IMR-90 (cell line): ENCODE measurements at regions not wholly inside any gene's neighbourhood (a gene's known extent, or its start where the extent isn't known, plus 50 kb on each side); places are given as distances from the start of the nearest gene placed in this dataset.

Experiments used
- ATAC-seq: fragments of 200-7000 bp; cut with Tn5 transposase; 2 replicates; pipeline ENCODE4 v1.9.1; 2020; ENCODE audit warnings: low read depth, mild to moderate bottlenecking, moderate library complexity
- BruUV-seq: library from RNA; stranded (reverse); fragments of 400-500 nt; replicated peaks from 2 replicates; lab custom pipeline; 2021; lab: Mats Ljungman, UMichigan
- CTCF ChIA-PET: fragments of 300-600 bp; formaldehyde crosslinking; extraction: SDS; loops from one replicate; lab custom pipeline; 2021; ENCODE audit warnings: antibody characterized with exemption; lab: Yijun Ruan, JAX
- POLR2A ChIA-PET: fragments of 300-600 bp; sonication (Branson Sonifier 250); formaldehyde crosslinking; loops from one replicate; lab custom pipeline; 2022; ENCODE audit warnings: antibody characterized with exemption; ENCODE audit not compliant: unreplicated experiment; lab: Charles Lee
- DNase-seq: peaks from one replicate; pipeline ENCODE4 v3.0.0; 2013
- H2AFZ ChIP-seq: replicated peaks from 2 replicates; pipeline ENCODE3; 2013; ENCODE audit warnings: low read length, mild to moderate bottlenecking; ENCODE audit not compliant: poor library complexity
- H2AK5ac ChIP-seq: 2 replicates; pipeline ENCODE4 v1.6.1; 2013; ENCODE audit warnings: low read depth, low read length, inconsistent platforms
- H2AK9ac ChIP-seq: replicated peaks from 2 replicates; pipeline ENCODE3; 2013; ENCODE audit warnings: mild to moderate bottlenecking, low read depth, low read length, moderate library complexity; ENCODE audit not compliant: poor library complexity
- H2BK120ac ChIP-seq: 2 replicates; pipeline ENCODE4 v1.6.1; 2013; ENCODE audit warnings: low read depth, low read length, inconsistent platforms
- H2BK15ac ChIP-seq: 3 replicates; pipeline ENCODE4 v1.6.1; 2013; ENCODE audit warnings: low read depth, low read length, inconsistent platforms
- H2BK20ac ChIP-seq: 2 replicates; pipeline ENCODE4 v1.6.1; 2013; ENCODE audit warnings: low read depth, mild to moderate bottlenecking, inconsistent platforms, low read length, moderate library complexity
- H2BK5ac ChIP-seq: 2 replicates; pipeline ENCODE4 v1.6.1; 2013; ENCODE audit warnings: mild to moderate bottlenecking, low read depth, low read length, inconsistent platforms; ENCODE audit not compliant: poor library complexity, severe bottlenecking
- H3K14ac ChIP-seq: replicated peaks from 2 replicates; pipeline ENCODE4 v1.6.1; 2013; ENCODE audit warnings: low read depth, low read length, inconsistent platforms
- H3K18ac ChIP-seq: 2 replicates; pipeline ENCODE4 v1.6.1; 2013; ENCODE audit warnings: low read depth, low read length, control low read depth
- H3K23ac ChIP-seq: 2 replicates; pipeline ENCODE4 v1.6.1; 2013; ENCODE audit warnings: low read depth, low read length, inconsistent platforms
- H3K27ac ChIP-seq: 2 replicates; pipeline ENCODE4 v1.5.1; 2013; ENCODE audit warnings: mild to moderate bottlenecking, control low read depth, low read length; ENCODE audit not compliant: insufficient read depth
- H3K27me3 ChIP-seq: 2 replicates; pipeline ENCODE4 v1.6.1; 2013; ENCODE audit warnings: low read length; ENCODE audit not compliant: control insufficient read depth, insufficient read depth
- H3K36me3 ChIP-seq: 2 replicates; pipeline ENCODE4 v1.6.1; 2013; ENCODE audit warnings: low read length, mixed read lengths; ENCODE audit not compliant: control insufficient read depth, insufficient read depth
- H3K4ac ChIP-seq: 2 replicates; pipeline ENCODE4 v1.6.1; 2013; ENCODE audit warnings: low read depth, low read length, inconsistent platforms
- H3K4me1 ChIP-seq: 2 replicates; pipeline ENCODE4 v1.6.1; 2013; ENCODE audit warnings: low read length, mixed read lengths; ENCODE audit not compliant: control insufficient read depth, insufficient read depth
- H3K4me2 ChIP-seq: 2 replicates; pipeline ENCODE4 v1.6.1; 2013; ENCODE audit warnings: low read depth, mild to moderate bottlenecking, control low read depth, low read length, moderate library complexity
- H3K4me3 ChIP-seq: 2 replicates; pipeline ENCODE4 v1.5.1; 2013; ENCODE audit warnings: low read depth, mild to moderate bottlenecking, control low read depth, low read length, moderate library complexity; ENCODE audit not compliant: insufficient read depth
- H3K56ac ChIP-seq: 2 replicates; pipeline ENCODE4 v1.6.1; 2013; ENCODE audit warnings: low read length, inconsistent platforms; ENCODE audit not compliant: insufficient read depth; ENCODE audit errors: extremely low read depth
- H3K79me1 ChIP-seq, 2 experiments: 2 replicates each; pipeline ENCODE4 v1.6.1; 2013; ENCODE audit warnings: low read length in 2 of 2, inconsistent platforms in 1 of 2, low read depth in 1 of 2
- H3K9ac ChIP-seq: 2 replicates; pipeline ENCODE4 v1.6.1; 2013; ENCODE audit warnings: low read depth, low read length, control low read depth
- H3K9me1 ChIP-seq: 2 replicates; pipeline ENCODE4 v1.6.1; 2013; ENCODE audit warnings: low read length, inconsistent platforms; ENCODE audit not compliant: insufficient read depth
- H3K9me3 ChIP-seq: 2 replicates; pipeline ENCODE4 v1.6.1; 2013; ENCODE audit warnings: low read length; ENCODE audit not compliant: control insufficient read depth, insufficient read depth
- H4K20me1 ChIP-seq: 2 replicates; pipeline ENCODE4 v1.6.1; 2013; ENCODE audit warnings: low read length, inconsistent platforms; ENCODE audit not compliant: insufficient read depth
- H4K5ac ChIP-seq: 2 replicates; pipeline ENCODE4 v1.6.1; 2013; ENCODE audit warnings: mild to moderate bottlenecking, low read depth, low read length, control low read depth
- H4K8ac ChIP-seq, 2 experiments: 2 replicates each; pipeline ENCODE4 v1.6.1; 2013; ENCODE audit warnings: low read depth in 2 of 2, low read length in 2 of 2, control low read depth in 1 of 2, inconsistent platforms in 1 of 2
- H4K91ac ChIP-seq: 2 replicates; pipeline ENCODE4 v1.6.1; 2013; ENCODE audit warnings: low read depth, low read length, inconsistent platforms; ENCODE audit not compliant: insufficient read depth
- CEBPB ChIP-seq: IDR thresholded peaks from 2 replicates; pipeline ENCODE4 v1.6.1; 2012; ENCODE audit warnings: low read depth, low read length, improper control_type of control experiment
- MAZ ChIP-seq: IDR thresholded peaks from 2 replicates; pipeline ENCODE4 v1.6.1; 2012; ENCODE audit warnings: low read depth, mild to moderate bottlenecking, low read length, improper control_type of control experiment, moderate library complexity, borderline replicate concordance
- MXI1 ChIP-seq: IDR thresholded peaks from 2 replicates; pipeline ENCODE4 v1.6.1; 2012; ENCODE audit warnings: low read depth, mild to moderate bottlenecking, low read length, moderate library complexity, borderline replicate concordance
- NFE2L2 ChIP-seq: fragments of 150-350 bp; IDR thresholded peaks from 2 replicates; pipeline ENCODE4 v1.6.1; 2016; ENCODE audit warnings: low read depth, mild to moderate bottlenecking, low read length
- POLR2A ChIP-seq: IDR thresholded peaks from 2 replicates; pipeline ENCODE4 v1.6.1; 2012; ENCODE audit warnings: mild to moderate bottlenecking, low read depth, low read length
- RCOR1 ChIP-seq: IDR thresholded peaks from 2 replicates; pipeline ENCODE4 v1.6.1; 2012; ENCODE audit warnings: mild to moderate bottlenecking, low read length, improper control_type of control experiment; ENCODE audit not compliant: insufficient replicate concordance
- WGBS, 2 experiments: methylation state at CpG; one replicate each; pipeline versions ENCODE4 v1.1.5 to v1.1.7; 2013; ENCODE audit warnings: missing lambda C conversion rate in 2 of 2; ENCODE audit not compliant: insufficient read length in 1 of 2; ENCODE audit errors: extremely low coverage in 2 of 2; 5-methylcytosine and 5-hydroxymethylcytosine counted together
- dilution Hi-C: fragments of 300-500 bp; cut with HindIII; formaldehyde crosslinking; loops from one replicate; pipeline ENCODE4 v1.14.3; 2018; ENCODE audit warnings: low sequenced_read_pairs; ENCODE audit not compliant: unreplicated experiment
- in situ Hi-C: fragments of 300-500 bp; cut with MboI; formaldehyde crosslinking; loops from 3 replicates; pipeline ENCODE4 v1.14.3; 2019; ENCODE audit warnings: low sequenced_read_pairs, inconsistent platforms, mixed read lengths
- intact Hi-C: fragments of 100-400 bp; cut with micrococcal nuclease; formaldehyde crosslinking; loops from 2 replicates; pipeline ENCODE4 v1.10.0; 2022

- no peak overlapping the region for H3K4ac ChIP-seq
- no CpG with 5 or more reads among the region's 3 CpGs for WGBS, 2 experiments
- H4K91ac ChIP-seq: no peak overlapping the region
- CTCF ChIA-PET: no interaction called here
- H4K8ac ChIP-seq: no peak overlapping the region
- BruUV-seq: no TSS peak
- ATAC-seq (no peak), DNase-seq (no peak)
- no peaks in the 10 kb centered on the region for H3K36me3 ChIP-seq
- POLR2A ChIA-PET: no interaction called here
- no peak overlapping the region for H2AFZ ChIP-seq
- H4K5ac ChIP-seq: no peak overlapping the region
- no peak overlapping the region for H3K4me3 ChIP-seq
- H2BK15ac ChIP-seq: no peak overlapping the region
- no peak overlapping the region for H2AK5ac ChIP-seq
- no peaks in the 10 kb centered on the region for H3K27me3 ChIP-seq
- H2BK120ac ChIP-seq: no peak overlapping the region
- dilution Hi-C loops (no loop called here), in situ Hi-C loops (no loop called here), intact Hi-C loops (no loop called here)
- H3K9ac ChIP-seq: no peak overlapping the region
- no peak overlapping the region for H3K4me2 ChIP-seq
- no peak for TF ChIP-seq POLR2A
- no peak for TF ChIP-seq MAZ
- TF ChIP-seq CEBPB: no peak
- no peak for TF ChIP-seq RCOR1
- TF ChIP-seq MXI1: no peak
- no peak for TF ChIP-seq NFE2L2
- H3K27ac ChIP-seq: no peak overlapping the region
- H4K20me1 ChIP-seq: no peaks in the 10 kb centered on the region
- H2BK20ac ChIP-seq: no peak overlapping the region
- H2AK9ac ChIP-seq: no peak overlapping the region
- no peak overlapping the region for H3K18ac ChIP-seq
- H2BK5ac ChIP-seq: no peak overlapping the region
- no peak overlapping the region for H3K23ac ChIP-seq
- no peaks in the 10 kb centered on the region for H3K9me1 ChIP-seq
- H3K56ac ChIP-seq: no peak overlapping the region
- H3K9me3 ChIP-seq: peaks cover 8% of the 10 kb centered on the region; the same call in 1 of the 2 replicates
- no peak overlapping the region for H3K14ac ChIP-seq
- H3K79me1 ChIP-seq: no peaks in the 10 kb centered on the region
- H3K4me1 ChIP-seq: no peaks in the 10 kb centered on the region
These were observed 108.9 kb downstream of the RBFOX3 start for GRCh38 chr17:79501910-79502309.
